Common myeloid progenitor, CD34-positive (primary cell): ENCODE measurements at regions not wholly inside any gene's neighbourhood (a gene's known extent, or its start where the extent isn't known, plus 50 kb on each side); places are given as distances from the start of the nearest gene placed in this dataset.

Source experiments
- CTCF ChIA-PET: fragments of 350-600 bp; sonication (Branson Sonifier 250); formaldehyde crosslinking; loops from one replicate; lab custom pipeline; 2021; ENCODE audit warnings: antibody characterized with exemption; lab: Charles Lee
- POLR2A ChIA-PET: fragments of 350-600 bp; sonication (Branson Sonifier 250); formaldehyde crosslinking; loops from one replicate; lab custom pipeline; 2021; ENCODE audit warnings: antibody characterized with exemption; lab: Charles Lee
- DNase-seq, 3 donors: peaks; one replicate each; pipeline versions ENCODE4 v3.0.0 to v3.0.0-alpha.2; 2013
- H3K27ac ChIP-seq, 2 experiments: 1 replicate in 1 of 2; 2 replicates in 1 of 2; pipeline ENCODE4 v1.7.0; 2013; ENCODE audit warnings: inconsistent platforms in 2 of 2, low read length in 2 of 2, mild to moderate bottlenecking in 2 of 2, low read depth in 1 of 2, moderate library complexity in 1 of 2; ENCODE audit not compliant: severe bottlenecking in 2 of 2, insufficient read depth in 1 of 2, poor library complexity in 1 of 2
- H3K27me3 ChIP-seq, 5 experiments: replicated peaks in 2 of 5; 1 replicate in 3 of 5; 2 replicates in 2 of 5; pipeline versions ENCODE4 v1.6.1 to v1.7.0; 2013; ENCODE audit warnings: low read length in 4 of 5, mild to moderate bottlenecking in 2 of 5, moderate library complexity in 2 of 5, inconsistent platforms in 1 of 5; ENCODE audit not compliant: insufficient read depth in 5 of 5, control insufficient read depth in 4 of 5
- H3K36me3 ChIP-seq, 4 experiments: 1 replicate in 2 of 4; 2 replicates in 2 of 4; pipeline versions ENCODE4 v1.6.1 to v1.7.0; 2013; ENCODE audit warnings: low read length in 3 of 4, control low read depth in 1 of 4, mild to moderate bottlenecking in 1 of 4; ENCODE audit not compliant: control insufficient read depth in 4 of 4, insufficient read depth in 4 of 4
- H3K4me1 ChIP-seq, 4 experiments: 1 replicate in 3 of 4; 2 replicates in 1 of 4; pipeline versions ENCODE4 v1.6.1 to v1.7.1; 2013; ENCODE audit warnings: low read length in 3 of 4, mild to moderate bottlenecking in 3 of 4, control low read depth in 1 of 4, inconsistent platforms in 1 of 4, moderate library complexity in 1 of 4; ENCODE audit not compliant: control insufficient read depth in 4 of 4, insufficient read depth in 4 of 4; ENCODE audit errors: control extremely low read depth in 1 of 4
- H3K4me3 ChIP-seq, 7 experiments: 1 replicate in 4 of 7; 2 replicates in 3 of 7; pipeline versions ENCODE4 v1.5.1 to v1.7.0; 2013; ENCODE audit warnings: mild to moderate bottlenecking in 7 of 7, low read length in 6 of 7, moderate library complexity in 6 of 7, inconsistent platforms in 2 of 7, low read depth in 2 of 7, control low read depth in 1 of 7; ENCODE audit not compliant: insufficient read depth in 4 of 7, control insufficient read depth in 1 of 7; ENCODE audit errors: extremely low read depth in 1 of 7
- H3K9me3 ChIP-seq, 5 experiments: 1 replicate in 4 of 5; 2 replicates in 1 of 5; pipeline versions ENCODE4 v1.6.1 to v1.7.1; 2013; ENCODE audit warnings: low read length in 4 of 5, mild to moderate bottlenecking in 2 of 5, inconsistent platforms in 1 of 5, low read depth in 1 of 5, moderate library complexity in 1 of 5; ENCODE audit not compliant: control insufficient read depth in 4 of 5, insufficient read depth in 2 of 5; ENCODE audit errors: control extremely low read depth in 1 of 5
- WGBS: methylation state at CpG from one replicate; pipeline ENCODE4 v1.1.5; 2013; ENCODE audit not compliant: insufficient coverage; 5-methylcytosine and 5-hydroxymethylcytosine counted together

GRCh38 chr13:105643966-105644365 lies 891.5 kb downstream of the EFNB2 start:
- Histone ChIP-seq H3K36me3 (no peaks in the 10 kb centered on the region), H3K4me1 (no peaks in the 10 kb centered on the region), H3K9me3 (peaks cover 0 to 4% (median 0%) of the 10 kb centered on the region in 5 experiments), H3K4me3 (no peak overlapping the region), H3K27me3 (no peaks in the 10 kb centered on the region), H3K27ac (no peak overlapping the region)
- ChIA-PET CTCF (no interaction called here), POLR2A (interaction anchor here (0.5 kb wide), 1 partner anchor 859 kb away, joined by 3 read pairs; no protein-coding TSS in a partner anchor)
- WGBS = 100% methylated on average over 2 of the region's 5 CpGs
- no peak for DNase-seq

GRCh38 chr13:105642511-105642958 lies 892.9 kb downstream of the EFNB2 start:
- no peak overlapping the region for H3K4me3 ChIP-seq
- ChIA-PET POLR2A (no interaction called here), CTCF (no interaction called here)
- no peak overlapping the region for H3K27ac ChIP-seq
- H3K27me3 ChIP-seq = no peaks in the 10 kb centered on the region
- H3K36me3 ChIP-seq = no peaks in the 10 kb centered on the region
- no peaks in the 10 kb centered on the region for H3K4me1 ChIP-seq
- no peak for DNase-seq
- peaks cover 0 to 2% (median 0%) of the 10 kb centered on the region in 5 experiments for H3K9me3 ChIP-seq
- WGBS = 91% methylated on average over 2 of the region's 8 CpGs

- H3K27me3 ChIP-seq = no peaks in the 10 kb centered on the region
- H3K4me3 ChIP-seq = no peak overlapping the region
- ChIA-PET POLR2A (no interaction called here), CTCF (no interaction called here)
- WGBS = 95% methylated on average over 4 of the region's 5 CpGs
- H3K36me3 ChIP-seq = no peaks in the 10 kb centered on the region
- H3K4me1 ChIP-seq = no peaks in the 10 kb centered on the region
- no peak overlapping the region for H3K27ac ChIP-seq
- no peak for DNase-seq
- peaks cover 0 to 2% (median 0%) of the 10 kb centered on the region in 5 experiments for H3K9me3 ChIP-seq
Observed at GRCh38 chr13:105641121-105641520, 894.3 kb downstream of the EFNB2 start.

GRCh38 chr13:105638426-105638825 lies 897.0 kb downstream of the EFNB2 start:
- 100% methylated on average over 1 of the region's 3 CpGs for WGBS
- H3K36me3 ChIP-seq = no peaks in the 10 kb centered on the region
- H3K4me1 ChIP-seq = no peaks in the 10 kb centered on the region
- ChIA-PET CTCF (no interaction called here), POLR2A (no interaction called here)
- H3K4me3 ChIP-seq = no peak overlapping the region
- no peaks in the 10 kb centered on the region for H3K27me3 ChIP-seq
- no peak for DNase-seq
- no peaks in the 10 kb centered on the region for H3K9me3 ChIP-seq
- H3K27ac ChIP-seq = no peak overlapping the region

GRCh38 chr13:105634059-105634458 lies 901.4 kb downstream of the EFNB2 start:
- no peak overlapping the region for H3K27ac ChIP-seq
- H3K9me3 ChIP-seq = peaks cover 0 to 4% (median 0%) of the 10 kb centered on the region in 5 experiments
- H3K4me1 ChIP-seq = no peaks in the 10 kb centered on the region
- ChIA-PET CTCF (no interaction called here), POLR2A (no interaction called here)
- no CpG with 5 or more reads among the region's 2 CpGs for WGBS
- no peak overlapping the region for H3K4me3 ChIP-seq
- no peak for DNase-seq
- H3K36me3 ChIP-seq = no peaks in the 10 kb centered on the region
- no peaks in the 10 kb centered on the region for H3K27me3 ChIP-seq

- ChIA-PET POLR2A (no interaction called here), CTCF (no interaction called here)
- H3K9me3 ChIP-seq = peaks cover 0 to 4% (median 0%) of the 10 kb centered on the region in 5 experiments
- no peak overlapping the region for H3K4me3 ChIP-seq
- no peaks in the 10 kb centered on the region for H3K36me3 ChIP-seq
- WGBS = 98% methylated on average over 3 of the region's 6 CpGs
- no peaks in the 10 kb centered on the region for H3K4me1 ChIP-seq
- no peak overlapping the region for H3K27ac ChIP-seq
- no peaks in the 10 kb centered on the region for H3K27me3 ChIP-seq
- no peak for DNase-seq
Observed at GRCh38 chr13:105630431-105630830, 905.0 kb downstream of the EFNB2 start.

- no peak overlapping the region for H3K4me3 ChIP-seq
- peaks cover 0 to 4% (median 0%) of the 10 kb centered on the region in 5 experiments for H3K9me3 ChIP-seq
- WGBS = 98% methylated on average over 6 of the region's 7 CpGs
- no peaks in the 10 kb centered on the region for H3K4me1 ChIP-seq
- ChIA-PET CTCF (no interaction called here), POLR2A (no interaction called here)
- H3K27ac ChIP-seq = no peak overlapping the region
- no peak for DNase-seq
- H3K27me3 ChIP-seq = no peaks in the 10 kb centered on the region
- no peaks in the 10 kb centered on the region for H3K36me3 ChIP-seq
Observed at GRCh38 chr13:105627270-105627669, 908.2 kb downstream of the EFNB2 start.
